ENCODE measurements at regions not wholly inside any gene's neighbourhood (a gene's known extent, or its start where the extent isn't known, plus 50 kb on each side); places are given as distances from the start of the nearest gene placed in this dataset.
"Not testable (repeated sequence)": the region's sequence is repeated elsewhere in the genome, so short reads cannot be mapped to it uniquely, and the experiment has no call there.

DNA sequence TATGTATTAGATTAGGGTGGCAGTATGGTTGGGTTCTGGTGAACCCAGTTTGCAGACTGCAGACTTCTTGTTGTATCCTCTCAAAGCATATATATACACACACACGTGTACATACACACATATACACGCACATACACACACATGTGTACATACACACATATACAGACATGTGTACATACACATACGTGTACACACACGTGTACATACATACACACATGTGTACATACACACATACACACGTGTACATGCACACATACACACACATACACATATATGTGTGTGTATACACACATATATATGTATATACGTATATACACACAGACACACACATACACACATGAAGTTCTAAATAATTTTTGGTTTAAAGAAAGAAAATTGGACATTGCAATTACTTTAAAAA, 780.2 kb downstream of the FLRT2 start:
- no peak for DNase-seq

DNA sequence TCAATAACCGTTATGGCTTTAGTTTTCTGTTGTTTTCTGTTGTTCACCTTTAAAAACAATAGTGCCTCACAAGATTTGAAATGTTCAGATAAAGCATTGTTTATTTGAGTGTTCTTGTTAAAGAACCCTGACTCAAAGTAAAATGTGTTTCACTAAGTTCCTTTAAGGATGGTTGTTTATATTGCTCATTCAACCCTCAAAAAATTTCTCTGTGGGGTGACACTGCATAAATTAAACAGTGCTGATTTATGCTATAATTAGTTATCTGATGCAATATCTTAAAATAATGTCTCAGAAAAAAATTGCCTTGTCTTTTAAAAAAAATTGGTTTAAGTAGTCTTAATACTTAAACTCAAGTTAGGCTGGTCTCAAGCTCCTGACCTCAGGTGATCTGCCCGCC, 775.1 kb downstream of the FLRT2 start:
- no peak for DNase-seq

DNA sequence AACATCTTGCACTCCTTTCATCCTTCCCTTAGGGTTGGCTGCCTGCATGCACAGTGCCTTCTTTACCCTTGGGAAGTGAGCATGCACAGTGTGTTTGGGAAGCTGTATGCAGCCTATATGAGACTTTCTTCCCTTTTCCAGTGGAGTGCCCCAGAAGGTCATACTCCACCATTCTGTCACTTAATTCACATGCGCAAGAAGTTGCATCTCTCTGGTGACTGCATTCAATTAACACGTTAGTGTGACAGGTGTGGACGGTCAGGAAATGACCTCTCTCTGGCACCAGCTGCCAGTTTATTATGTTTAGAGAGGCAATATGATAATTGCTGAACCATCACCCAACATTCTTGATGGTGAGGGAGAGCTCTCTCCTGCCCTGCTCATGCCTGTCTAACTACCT, 770.0 kb downstream of the FLRT2 start:
- no peak for DNase-seq

DNA sequence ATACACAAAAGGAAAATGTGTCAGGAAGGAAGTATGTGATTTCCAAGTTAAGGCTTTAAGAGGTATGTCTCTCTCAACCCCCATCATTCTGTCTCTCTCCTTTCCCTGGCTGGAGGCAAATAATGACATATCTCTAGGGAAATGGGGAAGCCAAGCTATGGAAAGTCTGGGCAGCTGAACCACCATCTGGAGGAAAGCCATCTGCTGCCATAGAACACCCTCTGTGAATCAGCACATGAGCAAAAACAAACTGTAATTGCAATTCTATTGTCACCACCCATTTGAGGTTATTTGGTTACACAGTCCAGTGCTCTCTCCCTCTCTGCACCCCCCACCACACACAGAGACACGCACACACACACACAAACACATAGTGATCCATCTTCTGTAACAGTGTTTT, 766.2 kb downstream of the FLRT2 start:
- DNase-seq = no peak

DNA sequence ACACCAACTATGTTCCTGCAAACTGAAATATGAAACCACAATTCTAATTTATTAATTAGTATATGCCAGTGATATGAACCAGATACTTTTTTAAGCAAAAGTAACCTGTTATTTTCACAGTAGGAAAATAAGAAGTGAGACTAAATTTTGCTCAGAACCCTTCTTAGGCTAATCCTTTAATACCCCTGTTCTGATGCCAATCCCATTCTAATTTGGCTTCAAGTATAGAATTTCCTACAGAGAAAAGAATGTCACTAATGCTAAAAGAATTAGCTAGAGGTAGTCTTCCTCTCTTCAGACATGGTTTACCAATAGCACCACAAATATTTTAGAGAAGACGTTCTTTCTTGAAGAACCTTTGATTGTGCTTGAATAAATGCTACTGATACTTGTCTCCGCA, 758.4 kb downstream of the FLRT2 start:
- DNase-seq = no peak

DNA sequence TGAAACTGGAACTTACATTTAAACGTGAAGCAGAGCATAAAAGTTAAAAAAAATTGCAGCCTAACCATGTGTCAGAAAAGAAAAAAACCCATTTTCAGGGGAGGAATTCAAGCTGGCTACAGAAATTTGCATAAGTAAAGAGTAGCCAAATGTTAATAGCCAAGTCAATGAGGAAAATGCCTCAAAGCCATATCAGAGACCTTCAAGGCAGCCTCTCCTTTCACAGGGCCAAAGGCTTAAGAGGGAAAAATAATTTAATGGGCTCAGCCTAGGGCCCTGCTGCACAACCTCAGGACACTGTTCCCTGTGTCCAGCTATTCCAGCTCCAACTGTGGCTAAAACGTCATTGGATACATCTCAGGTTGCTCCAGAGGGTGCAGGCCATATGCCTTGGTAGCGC, 749.5 kb downstream of the FLRT2 start:
- DNase-seq = no peak

DNA sequence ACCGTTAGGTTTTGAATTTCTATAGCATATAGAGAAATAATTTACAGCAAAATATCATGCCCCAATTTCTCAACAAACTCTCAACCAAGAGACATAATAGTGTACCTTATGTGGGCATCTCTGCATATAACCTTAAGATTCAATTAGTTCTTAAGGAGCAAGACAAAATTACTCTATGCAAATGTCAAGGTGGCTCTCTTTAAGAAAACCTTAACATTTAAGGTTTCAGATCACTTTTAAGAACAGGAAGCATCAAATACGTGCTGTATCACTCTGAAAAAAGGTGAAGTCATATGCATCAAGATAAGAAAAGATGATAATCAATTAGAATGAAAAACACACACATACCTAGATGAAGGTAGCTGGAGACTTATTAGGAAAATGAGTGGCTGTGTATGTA, 728.0 kb downstream of the FLRT2 start:
- DNase-seq = no peak

DNA sequence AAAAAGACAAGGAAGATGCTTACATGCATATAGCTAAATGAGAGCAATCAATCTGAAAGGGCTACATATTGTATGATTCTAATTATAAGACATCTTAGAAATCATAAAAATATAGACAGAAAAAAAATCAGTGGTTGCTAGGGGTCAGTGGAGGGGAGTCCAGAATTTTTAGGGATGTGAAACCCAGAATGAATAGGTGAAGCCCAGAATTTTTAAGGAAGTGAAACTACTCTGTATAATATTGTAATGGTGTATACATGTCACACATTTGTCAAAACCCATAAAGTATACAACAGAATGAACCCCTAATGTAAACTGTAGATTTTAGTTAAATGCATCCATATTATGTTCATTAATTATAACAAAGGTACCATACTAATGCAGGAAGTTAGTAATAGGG, 713.2 kb downstream of the FLRT2 start:
- peak in 1 of 2 donors; percentile 2 for DNase-seq

DNA sequence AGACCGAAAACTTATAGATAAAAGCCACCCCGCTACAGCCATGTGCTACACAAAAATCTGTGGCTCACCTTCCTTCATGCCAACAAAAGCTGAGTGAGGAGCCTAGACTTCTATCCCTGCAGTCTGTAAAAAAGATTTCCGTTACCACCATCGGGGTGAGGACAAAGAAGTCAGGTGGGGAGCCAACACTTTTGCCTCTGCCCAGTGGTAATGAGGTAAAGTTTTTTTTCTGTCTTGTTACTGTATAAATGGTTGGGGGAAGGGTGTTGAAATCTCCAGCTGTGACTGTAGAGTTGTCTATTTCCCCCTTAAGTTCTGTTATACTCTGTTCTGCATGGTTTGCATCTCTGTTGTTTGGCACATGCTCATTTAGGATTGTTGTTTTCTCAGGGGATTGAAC, 707.8 kb downstream of the FLRT2 start:
- no peak for DNase-seq

DNA sequence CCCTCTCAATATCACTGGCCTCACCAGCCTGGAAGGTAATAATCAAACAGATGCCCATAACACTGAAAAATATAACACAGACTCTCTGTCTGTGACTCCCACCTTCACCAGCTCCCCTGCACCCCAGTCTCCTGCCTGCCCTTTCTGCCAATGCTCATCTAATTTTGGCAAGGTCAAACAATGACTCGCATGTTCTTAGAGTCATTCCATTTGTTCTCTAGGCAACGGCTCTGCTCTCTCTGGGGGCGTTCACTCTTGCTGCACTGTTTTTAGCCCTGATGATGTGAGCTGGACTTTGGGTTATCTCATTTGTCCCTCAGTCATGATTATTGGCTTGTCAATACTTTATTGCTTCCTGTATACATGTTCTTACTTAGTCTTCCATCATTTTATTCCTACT, 691.8 kb downstream of the FLRT2 start:
- no peak for DNase-seq

DNA sequence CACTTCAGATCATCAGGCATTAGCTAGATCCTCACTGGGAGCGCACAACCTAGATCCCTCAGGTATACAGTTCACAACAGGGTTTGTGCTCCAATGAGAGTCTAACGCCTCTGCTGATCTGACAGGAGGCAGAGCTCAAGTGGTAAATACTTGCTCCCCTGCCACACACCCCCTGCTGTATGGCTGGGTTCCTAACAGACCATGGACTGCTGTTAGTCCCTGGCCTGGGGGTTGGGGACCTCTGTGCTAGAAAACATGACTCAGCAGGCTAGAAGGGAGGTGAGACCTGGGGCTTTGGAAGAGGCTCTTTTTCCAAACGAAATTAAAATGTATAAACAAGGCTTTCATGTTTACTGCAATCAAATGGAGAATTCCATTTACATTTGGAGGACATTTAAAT, 691.1 kb downstream of the FLRT2 start:
- DNase-seq = no peak

DNA sequence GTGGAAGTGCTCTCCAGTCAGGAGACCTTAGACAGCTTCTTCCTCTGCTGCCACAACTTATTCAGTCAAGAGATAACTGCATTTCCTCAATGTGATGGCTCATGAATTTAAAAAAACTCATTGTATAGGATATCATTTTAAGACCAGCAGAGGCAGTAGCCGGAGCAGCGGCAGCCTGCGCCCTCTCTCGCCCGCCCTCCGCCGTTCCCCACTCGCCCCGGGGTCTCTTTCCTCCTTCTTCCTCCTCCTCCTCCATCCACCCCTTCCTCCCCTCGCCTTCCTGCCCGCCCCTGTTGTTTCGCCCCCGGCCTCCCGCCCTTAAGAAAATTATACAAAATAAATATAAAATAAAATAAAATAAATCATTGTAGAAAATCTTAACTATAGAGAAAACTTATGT, 687.6 kb downstream of the FLRT2 start:
- DNase-seq = no peak

DNA sequence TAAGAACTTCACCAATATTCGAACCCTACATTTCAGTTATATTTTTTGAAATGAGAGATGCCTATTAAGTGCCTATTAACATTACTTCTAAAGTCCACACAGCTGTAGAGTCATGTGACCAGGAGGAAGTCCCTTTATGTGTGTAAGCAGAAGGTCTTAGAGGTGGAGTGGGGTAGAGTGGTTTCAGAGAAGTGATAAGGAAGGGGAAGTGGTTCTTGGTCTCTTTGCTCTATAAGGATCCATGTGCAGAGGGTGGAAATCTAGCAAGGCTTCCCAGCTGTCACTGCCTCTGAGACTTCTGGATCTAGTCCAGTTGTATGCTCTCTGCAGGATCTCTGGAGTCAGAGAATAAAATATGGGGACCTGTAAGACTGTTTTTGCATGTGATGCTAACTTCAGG, 673.9 kb downstream of the FLRT2 start:
- no peak for DNase-seq

DNA sequence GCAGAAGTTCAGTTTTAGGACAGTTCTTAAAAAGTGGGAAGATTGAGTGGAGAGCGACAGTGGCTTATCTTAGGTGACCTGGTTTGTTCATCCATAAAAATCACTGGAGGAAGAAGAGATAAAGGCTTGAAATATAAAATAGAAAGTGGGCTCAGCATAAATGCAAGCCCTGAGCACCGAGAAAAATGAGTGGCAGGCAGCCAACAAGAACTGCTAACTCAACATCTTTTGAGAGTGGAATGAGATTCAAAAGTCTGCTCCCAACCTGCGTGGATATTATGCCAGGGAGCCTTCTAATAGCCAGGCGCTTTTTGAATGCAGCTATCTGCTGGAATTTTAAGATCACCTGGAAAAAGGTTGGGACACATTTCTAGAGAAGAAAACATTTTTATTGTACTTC, 666.5 kb downstream of the FLRT2 start:
- DNase-seq = no peak

DNA sequence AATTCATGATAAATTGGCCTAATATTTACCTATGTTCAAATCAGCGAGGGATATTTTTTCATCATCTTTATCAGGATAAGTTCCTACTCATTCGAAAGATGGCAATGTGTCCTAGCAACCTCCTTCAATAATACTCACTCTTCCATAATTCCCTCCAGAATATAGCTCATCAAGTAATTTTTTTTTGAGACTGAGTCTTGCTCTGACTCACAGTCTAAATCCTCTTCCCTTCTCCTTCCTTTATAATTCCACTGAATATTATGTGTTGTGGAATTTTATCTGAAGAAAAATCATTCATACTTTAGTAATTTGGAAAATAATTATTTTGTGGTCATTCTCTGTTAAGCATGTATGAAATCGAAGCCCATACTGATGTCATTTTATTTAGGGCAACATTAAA, 663.8 kb downstream of the FLRT2 start:
- DNase-seq = no peak

DNA sequence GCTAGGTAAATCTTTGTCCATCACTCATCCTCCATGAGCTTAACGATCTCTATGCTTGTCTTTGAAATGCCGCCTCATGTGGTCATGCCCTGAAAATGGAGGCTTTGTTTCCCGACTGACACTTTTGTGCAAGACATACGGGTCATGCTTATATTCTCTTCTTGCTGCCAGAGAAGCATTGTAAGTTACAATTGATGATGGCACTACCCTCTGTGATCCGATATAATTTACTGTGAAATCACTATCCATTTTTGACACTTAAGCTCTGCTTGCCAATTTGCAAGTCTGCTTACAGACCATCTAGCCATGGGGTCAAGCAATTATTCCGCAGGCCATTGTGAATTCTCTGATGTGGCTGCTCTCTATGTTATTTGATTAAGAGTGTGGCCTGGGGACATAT, 650.0 kb downstream of the FLRT2 start:
- no peak for DNase-seq

DNA sequence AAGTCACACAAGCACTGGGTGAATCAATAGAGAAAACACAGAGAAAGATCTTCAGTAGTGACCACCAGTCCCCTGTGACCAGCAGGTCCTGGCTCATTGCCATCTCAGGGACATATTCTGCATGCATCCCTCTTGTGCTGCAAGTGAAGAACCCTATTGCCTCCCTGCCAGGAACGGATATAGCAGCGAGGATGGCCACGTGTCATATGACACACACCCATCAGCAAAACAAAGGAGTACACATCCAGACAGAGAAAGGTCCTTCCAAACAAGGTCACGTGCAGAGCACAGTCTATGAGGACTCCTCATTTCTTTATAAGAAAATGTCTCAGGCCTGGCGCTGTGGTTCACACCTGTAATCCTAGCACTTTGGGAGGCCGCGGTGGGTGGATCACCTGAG, 638.4 kb downstream of the FLRT2 start:
- DNase-seq = no peak

DNA sequence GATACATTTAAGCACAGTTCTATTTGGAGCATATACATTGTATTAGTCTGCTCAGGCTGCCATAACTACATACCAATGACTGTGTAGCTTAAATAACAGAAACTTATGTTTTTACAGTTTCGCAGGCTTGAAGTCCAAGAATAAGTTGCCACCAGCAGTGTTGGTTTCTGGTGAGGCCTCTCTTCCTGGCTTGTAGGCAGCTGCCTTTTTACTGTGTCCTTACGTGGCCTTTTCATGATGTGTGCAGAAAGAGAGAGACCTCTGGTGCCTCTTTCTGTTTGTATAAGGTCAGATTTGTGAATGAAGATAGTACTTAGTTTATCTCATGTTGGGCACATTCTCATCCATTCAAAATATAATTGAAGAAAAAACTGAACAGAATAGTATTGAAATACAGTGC, 636.6 kb downstream of the FLRT2 start:
- no peak for DNase-seq

DNA sequence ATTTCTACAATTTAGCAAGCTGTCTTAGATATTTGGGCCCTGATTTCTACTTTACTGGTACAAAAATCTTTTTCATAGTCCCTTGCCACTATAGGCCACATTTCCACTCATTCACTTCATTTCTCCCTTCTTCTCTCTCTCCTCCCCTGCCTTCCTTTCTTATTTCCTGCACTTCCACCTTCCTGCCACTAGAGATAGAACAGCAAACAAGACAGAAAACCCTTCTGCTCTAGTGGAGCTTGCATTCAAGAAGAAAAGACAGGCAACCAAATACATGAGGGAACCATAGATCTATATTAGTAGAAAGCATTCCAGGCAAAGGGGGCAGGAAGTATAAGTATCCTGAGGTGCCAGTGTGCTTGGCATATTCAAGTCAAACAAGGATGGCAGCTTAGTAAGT, 623.5 kb downstream of the FLRT2 start:
- no peak for DNase-seq

DNA sequence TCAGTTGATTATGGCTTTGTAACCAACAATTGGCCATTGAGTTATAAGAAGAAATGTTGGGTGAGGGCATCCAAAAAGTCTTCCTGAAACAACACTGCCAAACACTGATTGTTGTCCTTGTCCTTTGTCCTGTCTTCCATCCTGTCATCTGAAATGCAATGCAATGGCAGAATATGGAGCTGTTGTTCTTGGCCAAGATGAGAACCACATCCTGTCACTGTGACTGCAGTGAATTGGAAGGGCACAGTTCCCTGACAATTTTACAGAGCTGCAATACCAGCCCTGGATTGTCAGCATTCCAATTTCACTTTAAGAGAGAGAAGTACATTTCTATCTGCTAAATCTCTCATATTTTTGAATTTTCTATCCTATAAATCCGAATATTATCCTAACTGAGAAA, 613.3 kb downstream of the FLRT2 start:
- DNase-seq = no peak

DNA sequence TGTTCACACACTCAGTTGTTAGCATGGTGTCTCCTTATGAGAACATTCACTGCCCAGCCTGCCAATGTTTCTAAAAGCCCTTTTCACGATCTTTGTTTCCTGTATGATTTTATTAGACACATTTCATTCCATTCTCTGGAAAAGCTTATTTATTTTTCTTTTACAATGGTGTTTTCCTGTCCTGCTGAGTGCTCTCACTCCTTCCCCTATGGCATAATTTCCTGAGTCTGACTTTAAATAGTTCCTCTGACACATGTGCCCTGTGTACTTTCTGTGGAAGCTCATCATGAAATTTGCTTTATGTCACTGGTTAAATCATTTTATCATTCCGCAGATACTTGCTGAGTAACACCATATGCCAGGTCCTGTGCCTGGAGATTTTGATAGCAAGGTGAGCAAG, 612.0 kb downstream of the FLRT2 start:
- DNase-seq = no peak

DNA sequence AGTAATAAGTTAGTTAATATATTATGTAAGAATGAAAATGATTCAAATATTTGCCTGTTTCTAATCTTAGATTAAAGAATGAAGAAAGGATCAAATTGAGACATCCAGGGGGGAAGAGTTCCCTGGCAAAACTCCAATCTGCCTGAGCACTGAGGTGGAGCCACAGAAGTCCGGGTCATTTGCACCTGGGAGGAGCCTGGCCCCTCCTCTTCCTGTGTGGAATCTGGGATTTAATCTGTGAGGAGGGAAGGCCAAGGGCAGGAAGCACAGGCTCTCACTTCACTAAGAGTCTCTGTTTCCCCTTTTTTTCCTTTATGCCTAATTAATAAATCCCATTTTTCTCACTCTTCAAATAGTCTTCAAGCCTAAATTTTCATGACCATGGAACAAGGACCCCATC, 599.5 kb downstream of the FLRT2 start:
- DNase-seq = no peak

DNA sequence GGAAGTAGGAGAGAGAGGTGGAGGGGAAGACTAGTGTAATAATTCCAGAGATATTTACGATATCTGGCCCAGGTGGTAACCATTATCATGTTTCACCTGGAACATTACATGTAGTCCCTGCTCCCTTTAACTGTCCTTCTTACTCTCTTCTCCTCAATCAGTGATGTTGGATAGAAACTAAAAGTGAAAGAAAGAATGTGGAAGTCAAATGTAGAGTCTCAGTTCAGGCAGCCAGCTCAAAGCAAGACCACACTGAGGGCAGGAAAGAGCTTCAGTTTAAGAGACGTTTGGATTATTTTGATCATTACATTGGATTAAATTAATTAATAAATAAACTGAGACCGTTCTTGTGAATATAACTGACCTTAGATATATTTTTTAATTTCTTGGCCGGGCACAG, 594.4 kb downstream of the FLRT2 start:
- DNase-seq = no peak

DNA sequence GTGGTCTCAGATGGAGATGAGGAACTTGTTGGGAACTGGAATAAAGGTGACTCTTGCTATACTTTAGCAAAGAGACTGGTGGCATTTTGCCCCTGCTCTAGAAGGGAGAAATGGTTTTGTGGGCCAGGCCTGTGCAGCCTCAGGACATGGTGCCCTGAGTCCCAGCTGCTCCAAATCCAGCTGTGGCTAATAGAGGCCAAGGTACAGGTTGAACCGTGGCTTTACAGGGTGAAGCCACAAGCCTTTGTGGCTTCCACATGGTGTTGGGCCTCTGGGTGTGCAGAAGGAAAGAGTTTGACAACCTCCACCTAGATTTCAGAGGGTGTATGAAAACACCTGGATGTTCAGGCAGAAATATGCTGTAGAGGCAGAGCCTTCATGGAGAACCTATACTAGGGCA, 586.0 kb downstream of the FLRT2 start:
- DNase-seq = no peak

DNA sequence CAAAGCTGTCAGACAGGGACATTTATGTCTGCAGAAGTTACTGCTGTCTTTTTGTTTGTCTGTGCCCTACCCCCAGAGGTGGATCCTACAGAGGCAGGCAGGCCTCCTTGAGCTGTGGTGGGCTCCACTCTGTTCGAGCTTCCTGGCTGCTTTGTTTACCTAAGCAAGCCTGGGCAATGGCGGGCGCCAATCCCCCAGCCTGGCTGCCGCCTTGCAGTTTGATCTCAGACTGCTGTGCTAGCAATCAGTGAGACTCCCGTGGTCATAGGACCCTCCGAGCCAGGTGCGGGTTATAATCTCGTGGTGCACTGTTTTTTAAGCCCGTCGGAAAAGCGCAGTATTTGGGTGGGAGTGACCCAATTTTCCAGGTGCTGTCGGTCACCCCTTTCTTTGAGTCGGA, 580.9 kb downstream of the FLRT2 start:
- DNase-seq = not testable (repeated sequence)

DNA sequence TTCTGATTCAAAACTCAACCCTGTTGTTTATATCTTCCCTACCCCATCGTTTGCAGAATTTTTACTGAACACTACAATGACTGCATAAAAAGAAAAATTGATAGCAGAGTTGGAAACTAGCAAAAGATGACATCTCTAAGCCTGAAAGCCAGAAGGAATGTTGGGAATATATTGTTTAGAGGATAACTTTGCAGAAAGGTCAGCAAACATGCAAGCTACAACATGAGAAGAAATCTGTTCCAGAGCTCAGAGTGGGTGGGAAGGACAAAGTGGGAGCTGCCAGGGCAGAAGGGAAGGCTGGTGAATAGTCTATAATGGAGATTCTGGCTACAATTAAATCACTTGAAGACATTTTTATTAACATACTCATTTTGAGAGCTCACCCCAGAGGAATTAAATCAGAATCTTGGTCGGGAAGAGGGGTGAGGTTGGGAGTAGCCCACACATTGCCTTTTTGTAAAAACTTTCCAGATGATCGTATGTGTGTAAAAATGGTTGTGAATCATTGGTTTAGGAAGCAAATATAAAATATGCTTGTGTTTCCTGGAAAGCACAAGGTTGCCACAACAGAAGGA, 574.8 kb downstream of the FLRT2 start:
- DNase-seq = no peak

Measured in CD4-positive, alpha-beta T cell treated with Interleukin-4 for 1 hour (primary cell).